ENCODE measurements at regions not wholly inside any gene's neighbourhood (a gene's known extent, or its start where the extent isn't known, plus 50 kb on each side); places are given as distances from the start of the nearest gene placed in this dataset.

DNA sequence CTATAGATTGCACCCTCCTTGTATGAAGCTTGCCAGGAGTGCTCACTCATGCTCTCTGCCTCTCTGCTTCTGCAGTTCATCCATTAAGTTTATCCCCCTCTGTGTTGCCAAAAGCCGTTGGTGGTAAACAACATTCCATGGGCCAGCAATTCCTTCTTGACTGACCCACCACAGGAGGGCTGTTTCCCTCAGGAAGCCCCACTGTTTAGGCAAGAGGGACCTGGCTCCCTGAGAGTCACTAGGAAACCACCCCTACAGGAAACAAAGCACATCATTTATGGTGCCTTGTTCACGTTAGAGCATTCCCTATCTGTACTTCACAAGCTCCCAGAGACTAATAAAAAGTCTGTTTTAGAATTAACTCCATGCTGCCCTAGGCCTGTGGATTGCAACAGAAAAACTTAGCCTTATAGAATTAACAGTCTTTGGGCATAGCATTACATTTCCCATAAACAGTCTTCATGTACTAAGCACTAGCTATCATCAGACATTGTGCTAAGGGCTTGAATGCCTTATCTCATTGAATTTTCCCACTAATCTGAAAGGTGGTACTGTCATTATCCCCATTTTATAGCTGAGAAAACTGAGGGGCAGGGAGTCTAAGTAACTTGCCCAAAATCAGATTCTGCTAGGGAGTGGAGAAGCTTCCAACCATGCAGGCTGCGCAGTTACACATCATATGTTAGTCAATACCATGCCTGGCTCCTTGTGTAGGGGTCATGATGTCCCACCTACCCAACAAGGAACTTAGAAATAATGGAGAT, 149.9 kb downstream of the SHQ1 start:
- Histone ChIP-seq H3K4me3 (no peak overlapping the region), H3K4me1 (no peaks in the 10 kb centered on the region), H3K27me3 (ENCODE audit: low read depth) (no peaks in the 10 kb centered on the region), H3K36me3 (replicated peaks) (no peaks in the 10 kb centered on the region), H3K9me3 (no peaks in the 10 kb centered on the region)
- in situ Hi-C loops (cut with MboI; ENCODE audit: low sequenced_read_pairs), result no loop called here
- no peak for DNase-seq (ENCODE audit: low spot score in 2 of 2)

DNA sequence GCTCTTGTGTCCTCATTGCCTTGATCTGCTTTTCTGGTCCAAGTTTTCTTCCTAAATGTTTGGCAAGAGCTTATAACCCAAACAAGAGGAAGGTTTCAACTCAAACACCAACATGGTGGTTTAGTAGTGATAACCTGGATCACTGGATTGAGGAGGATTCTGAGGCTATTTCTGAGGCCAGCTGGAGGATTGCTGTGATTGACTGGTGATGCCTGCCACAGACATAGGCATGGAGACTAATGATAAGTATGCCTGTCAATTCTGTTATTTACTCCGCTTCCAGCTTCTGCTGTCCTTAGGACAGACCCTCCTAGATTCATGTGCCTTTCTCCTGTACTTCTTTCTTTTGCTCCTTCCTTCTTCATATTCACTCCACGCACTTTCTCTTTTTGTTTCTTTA, 150.5 kb downstream of the SHQ1 start:
- Histone ChIP-seq H3K9me3 (no peaks in the 10 kb centered on the region), H3K4me3 (no peak overlapping the region), H3K4me1 (no peaks in the 10 kb centered on the region), H3K36me3 (replicated peaks) (no peaks in the 10 kb centered on the region), H3K27me3 (ENCODE audit: low read depth) (no peaks in the 10 kb centered on the region)
- in situ Hi-C loops (cut with MboI; ENCODE audit: low sequenced_read_pairs), result no loop called here
- DNase-seq (ENCODE audit: low spot score in 2 of 2), result no peak

DNA sequence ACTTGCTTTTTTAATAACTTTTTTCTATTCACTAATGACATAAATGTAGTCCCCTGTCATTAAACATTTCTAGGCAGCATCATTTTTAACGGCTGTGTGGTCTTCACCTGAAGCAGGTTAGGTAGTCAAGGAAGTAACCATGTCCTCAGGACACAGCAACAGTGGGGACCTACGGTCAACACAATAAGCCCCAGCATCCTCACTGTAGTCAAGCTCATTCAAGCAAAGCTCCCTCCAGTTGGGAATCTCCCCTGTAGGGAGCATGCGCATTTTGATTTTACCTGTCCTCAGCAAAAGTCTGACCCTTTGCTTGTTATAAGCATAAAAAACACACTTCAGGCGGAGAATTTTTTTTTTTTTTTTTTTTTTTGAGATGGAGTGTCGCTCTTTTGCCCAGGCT, 151.4 kb downstream of the SHQ1 start:
- Histone ChIP-seq H3K36me3 (replicated peaks) (no peaks in the 10 kb centered on the region), H3K9me3 (no peaks in the 10 kb centered on the region), H3K27me3 (ENCODE audit: low read depth) (no peaks in the 10 kb centered on the region), H3K4me3 (no peak overlapping the region), H3K4me1 (no peaks in the 10 kb centered on the region)
- in situ Hi-C loops (cut with MboI; ENCODE audit: low sequenced_read_pairs), result no loop called here
- no peak for DNase-seq (ENCODE audit: low spot score in 2 of 2)

DNA sequence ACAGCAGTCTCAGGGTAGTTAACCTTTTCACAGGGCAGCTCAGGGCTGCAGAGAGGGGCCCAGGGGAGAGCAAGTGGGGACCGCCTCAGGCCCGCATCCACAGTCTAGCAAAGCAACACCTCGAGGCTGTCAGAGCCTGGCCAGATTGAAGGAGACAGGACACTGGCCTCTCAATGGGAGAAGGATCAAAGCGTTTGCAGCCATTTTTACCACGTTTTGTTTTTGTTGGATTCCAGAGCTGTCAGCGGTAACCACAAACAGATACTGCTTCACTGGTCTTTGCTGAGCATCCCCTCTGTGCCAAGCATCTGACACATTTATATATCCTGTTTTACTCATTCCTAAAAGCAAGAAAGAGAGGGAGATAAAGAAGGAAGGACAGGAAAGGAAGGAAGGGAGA, 153.8 kb downstream of the SHQ1 start:
- Histone ChIP-seq H3K4me1 (no peaks in the 10 kb centered on the region), H3K27me3 (ENCODE audit: low read depth) (no peaks in the 10 kb centered on the region), H3K9me3 (no peaks in the 10 kb centered on the region), H3K36me3 (replicated peaks) (no peaks in the 10 kb centered on the region), H3K4me3 (no peak overlapping the region)
- no peak for DNase-seq (ENCODE audit: low spot score in 2 of 2)
- in situ Hi-C loops (cut with MboI; ENCODE audit: low sequenced_read_pairs), result no loop called here

DNA sequence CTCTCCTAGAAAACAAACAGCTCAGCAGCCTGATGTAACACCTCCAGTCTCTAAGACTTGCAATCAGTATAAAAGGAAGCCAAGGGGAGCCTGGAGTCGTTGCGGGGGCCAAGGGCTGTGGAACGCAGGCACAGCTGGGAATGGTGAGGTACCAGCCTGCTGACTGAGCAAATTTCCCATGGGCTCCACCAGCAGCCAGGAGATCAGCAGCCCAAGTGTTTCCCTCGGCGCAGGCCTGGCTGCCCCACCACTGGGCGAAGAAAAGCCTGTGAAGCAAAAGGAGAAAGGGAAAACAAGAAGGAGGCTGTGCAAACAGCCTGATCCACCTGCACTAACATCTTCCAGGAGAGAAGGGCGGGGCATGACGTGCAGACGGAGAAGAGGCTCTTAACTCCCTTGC, 155.3 kb downstream of the SHQ1 start:
- in situ Hi-C loops (cut with MboI; ENCODE audit: low sequenced_read_pairs), result no loop called here
- H3K36me3 ChIP-seq (replicated peaks), result no peaks in the 10 kb centered on the region
- H3K9me3 ChIP-seq, result no peaks in the 10 kb centered on the region
- H3K4me1 ChIP-seq, result no peaks in the 10 kb centered on the region
- no peak for DNase-seq (ENCODE audit: low spot score in 2 of 2)
- H3K4me3 ChIP-seq, result no peak overlapping the region
- H3K27me3 ChIP-seq (ENCODE audit: low read depth), result no peaks in the 10 kb centered on the region

DNA sequence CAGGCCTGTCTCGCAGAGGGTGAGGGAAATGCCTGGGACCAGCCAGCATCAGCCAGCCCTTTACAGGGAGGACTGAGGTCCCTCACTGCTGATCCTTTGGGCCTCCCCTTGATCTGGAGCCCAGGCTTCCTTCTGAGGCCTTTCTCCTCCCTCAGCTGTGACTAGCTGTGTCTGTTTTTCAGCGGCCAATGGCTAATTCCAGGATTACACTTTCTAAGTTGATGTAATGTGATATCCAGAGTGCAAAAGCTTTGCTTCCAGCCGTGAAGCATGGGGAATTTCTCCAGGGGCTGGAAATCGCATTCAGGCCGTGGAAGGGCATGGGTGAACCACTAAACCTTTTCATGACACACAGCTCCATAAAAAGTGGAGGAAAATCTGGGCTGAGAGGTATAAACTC, 157.6 kb downstream of the SHQ1 start:
- in situ Hi-C loops (cut with MboI; ENCODE audit: low sequenced_read_pairs), result no loop called here
- Histone ChIP-seq H3K9me3 (no peaks in the 10 kb centered on the region), H3K36me3 (replicated peaks) (no peaks in the 10 kb centered on the region), H3K4me1 (no peaks in the 10 kb centered on the region), H3K4me3 (no peak overlapping the region), H3K27me3 (ENCODE audit: low read depth) (no peaks in the 10 kb centered on the region)
- DNase-seq (ENCODE audit: low spot score in 2 of 2), result no peak

DNA sequence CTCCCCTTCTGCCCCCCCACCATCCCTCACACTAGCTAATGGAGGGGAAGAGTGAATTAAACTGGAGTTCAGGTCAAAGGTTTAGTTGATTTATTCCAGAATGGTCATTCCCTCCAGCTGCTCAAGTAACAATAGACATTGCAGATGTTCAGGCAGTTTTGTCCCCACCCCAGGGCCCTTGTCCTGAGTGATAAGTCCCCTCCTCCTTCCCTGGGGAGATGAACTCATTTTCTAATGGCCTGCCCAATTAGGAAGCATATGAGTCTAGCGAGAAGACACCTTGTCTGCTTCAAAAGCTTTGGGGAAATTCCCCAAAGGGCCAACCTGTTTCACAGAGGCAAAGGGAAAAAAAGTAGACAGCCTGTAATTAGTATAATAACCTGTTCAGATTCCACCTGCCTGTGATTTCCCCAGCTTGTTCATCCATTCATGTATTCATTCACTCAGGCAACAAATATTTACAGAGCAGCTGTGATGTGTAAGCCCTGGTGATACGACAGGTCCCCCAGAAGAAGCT, 165.3 kb downstream of the SHQ1 start:
- Histone ChIP-seq H3K9me3 (no peaks in the 10 kb centered on the region), H3K4me1 (no peaks in the 10 kb centered on the region)
- in situ Hi-C loops (cut with MboI; ENCODE audit: low sequenced_read_pairs), result no loop called here

DNA sequence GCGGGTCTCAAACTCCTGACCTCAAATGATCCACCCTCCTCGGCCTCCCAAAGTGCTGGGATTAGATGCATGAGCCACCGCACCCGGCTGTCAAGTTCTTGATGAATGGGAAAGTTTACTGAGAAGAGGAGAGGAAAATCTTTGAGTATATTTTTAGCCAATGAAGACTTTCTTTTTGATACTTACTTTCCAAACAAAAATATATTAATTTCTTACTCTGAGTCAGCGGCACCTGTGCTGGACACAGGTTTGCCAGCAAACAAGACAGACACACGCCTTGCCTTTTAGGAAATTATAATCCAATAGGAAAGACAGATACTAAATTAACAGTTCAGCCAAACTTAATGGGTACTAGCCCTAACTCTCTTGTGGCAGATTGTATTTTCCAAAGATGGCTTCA, 166.6 kb downstream of the SHQ1 start:
- Histone ChIP-seq H3K4me3 (no peak overlapping the region), H3K27me3 (ENCODE audit: low read depth) (peaks cover 5% of the 10 kb centered on the region; the same call in 1 of the 2 replicates), H3K36me3 (replicated peaks) (no peaks in the 10 kb centered on the region), H3K4me1 (no peaks in the 10 kb centered on the region), H3K9me3 (no peaks in the 10 kb centered on the region)
- in situ Hi-C loops (cut with MboI; ENCODE audit: low sequenced_read_pairs), result no loop called here
- no peak for DNase-seq (ENCODE audit: low spot score in 2 of 2)

More for the DNA sequence above, 165.3 kb downstream of the SHQ1 start:
- no peak for DNase-seq (ENCODE audit: low spot score in 2 of 2)
- no peak overlapping the region for H3K4me3 ChIP-seq
- peaks cover 5% of the 10 kb centered on the region; the same call in 1 of the 2 replicates for H3K27me3 ChIP-seq (ENCODE audit: low read depth)
- H3K36me3 ChIP-seq (replicated peaks), result no peaks in the 10 kb centered on the region

DNA sequence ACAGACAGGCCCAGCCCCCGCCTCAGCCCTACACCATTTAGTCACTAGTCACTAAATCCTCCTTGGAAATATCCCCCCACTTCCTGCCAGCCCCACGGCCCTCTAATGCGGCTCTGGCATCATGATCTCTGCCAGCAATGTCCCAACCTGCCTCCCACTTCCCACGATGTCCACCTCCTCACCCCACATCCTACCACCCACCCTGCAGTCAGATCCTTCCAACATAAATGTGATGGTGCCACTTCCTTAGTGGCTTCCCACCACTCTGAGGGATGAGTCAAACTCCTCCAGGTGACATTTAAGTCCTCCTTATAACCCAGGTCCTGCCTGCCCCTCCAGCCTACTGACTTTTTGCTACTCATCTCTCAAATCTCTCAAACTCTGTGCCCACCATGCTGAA, 167.5 kb downstream of the SHQ1 start:
- H3K4me3 ChIP-seq, result no peak overlapping the region
- no peaks in the 10 kb centered on the region for H3K4me1 ChIP-seq
- peaks cover 5% of the 10 kb centered on the region; the same call in 1 of the 2 replicates for H3K27me3 ChIP-seq (ENCODE audit: low read depth)
- DNase-seq (ENCODE audit: low spot score in 2 of 2), result no peak
- no peaks in the 10 kb centered on the region for H3K36me3 ChIP-seq (replicated peaks)
- no peaks in the 10 kb centered on the region for H3K9me3 ChIP-seq
- in situ Hi-C loops (cut with MboI; ENCODE audit: low sequenced_read_pairs), result no loop called here

DNA sequence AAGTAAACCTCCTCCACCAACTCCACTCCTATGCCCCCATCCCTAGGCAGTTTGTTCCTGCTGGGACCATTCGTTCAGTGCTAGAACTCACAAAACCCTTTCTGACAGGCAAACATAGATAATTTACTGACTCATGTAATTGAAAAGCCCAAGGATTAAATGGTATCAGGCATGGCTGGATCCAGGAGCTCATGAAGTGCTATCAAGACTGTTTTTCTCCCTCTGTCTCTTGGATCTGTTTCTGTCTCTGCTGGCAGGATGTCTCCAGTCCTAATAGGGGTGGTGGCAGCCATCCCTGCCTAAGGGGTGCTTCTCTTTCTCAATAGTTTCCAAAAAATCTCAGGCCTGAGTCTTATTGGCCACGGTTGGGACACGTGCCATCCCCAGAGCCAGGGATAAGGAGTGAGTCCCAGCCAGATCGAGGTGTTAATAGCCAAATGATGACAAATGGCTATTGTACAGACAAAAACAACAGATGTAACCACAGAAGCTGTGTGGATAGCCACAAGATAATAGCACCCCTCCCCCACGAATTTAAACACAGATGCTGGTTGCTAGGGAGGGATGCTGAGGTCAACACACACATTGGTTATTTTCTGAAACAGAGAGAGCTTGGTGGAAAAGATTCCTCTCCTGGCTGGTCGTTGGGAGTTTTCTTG, 168.6 kb downstream of the SHQ1 start:
- Histone ChIP-seq H3K27me3 (ENCODE audit: low read depth) (peaks cover 5% of the 10 kb centered on the region; the same call in 1 of the 2 replicates), H3K4me1 (no peaks in the 10 kb centered on the region), H3K4me3 (no peak overlapping the region), H3K9me3 (no peaks in the 10 kb centered on the region), H3K36me3 (replicated peaks) (no peaks in the 10 kb centered on the region)
- in situ Hi-C loops (cut with MboI; ENCODE audit: low sequenced_read_pairs), result no loop called here
- no peak for DNase-seq (ENCODE audit: low spot score in 2 of 2)

DNA sequence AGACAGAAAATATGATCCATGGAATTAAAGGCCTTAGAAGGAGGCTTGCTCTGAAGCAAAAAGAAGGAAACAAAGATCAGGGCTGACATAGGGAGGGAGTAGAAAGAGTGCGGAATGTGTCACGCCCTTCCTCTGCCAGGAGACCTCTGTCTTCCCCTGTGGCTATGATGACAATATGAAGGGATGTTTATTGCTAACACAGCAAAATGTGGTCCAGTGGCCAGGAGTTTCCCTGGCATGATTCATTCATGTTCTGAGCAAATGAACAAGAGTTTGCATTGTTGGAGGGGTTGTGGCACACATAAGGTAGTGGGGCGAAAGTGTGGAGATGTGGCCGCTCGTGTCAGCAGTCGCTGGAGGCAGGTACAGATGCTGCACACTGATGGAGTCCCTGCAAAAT, 169.4 kb downstream of the SHQ1 start:
- in situ Hi-C loops (cut with MboI; ENCODE audit: low sequenced_read_pairs), result no loop called here
- no peak for DNase-seq (ENCODE audit: low spot score in 2 of 2)
- no peaks in the 10 kb centered on the region for H3K36me3 ChIP-seq (replicated peaks)
- H3K9me3 ChIP-seq, result no peaks in the 10 kb centered on the region
- no peak overlapping the region for H3K4me3 ChIP-seq
- no peaks in the 10 kb centered on the region for H3K4me1 ChIP-seq
- H3K27me3 ChIP-seq (ENCODE audit: low read depth), result peaks cover 5% of the 10 kb centered on the region; the same call in 1 of the 2 replicates

DNA sequence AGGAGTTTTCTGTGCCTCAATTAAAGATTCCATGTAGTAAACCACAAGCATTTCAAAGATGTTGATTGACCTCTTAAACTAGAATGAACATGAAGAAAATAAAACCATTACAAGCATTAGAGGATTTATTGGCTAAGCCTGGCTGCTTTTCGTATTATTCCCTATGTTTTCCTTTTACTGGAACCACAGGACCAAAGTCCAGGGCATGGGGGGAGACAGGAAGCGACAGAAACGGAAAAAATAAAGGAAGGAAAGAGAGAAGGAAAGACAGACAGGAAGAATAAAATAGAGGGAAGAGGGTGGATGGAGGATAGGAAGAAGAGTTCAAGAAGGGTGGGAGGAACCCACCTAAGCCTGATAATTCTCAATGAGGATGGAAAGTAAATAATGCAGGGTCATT, 169.9 kb downstream of the SHQ1 start:
- Histone ChIP-seq H3K4me1 (no peaks in the 10 kb centered on the region), H3K4me3 (no peak overlapping the region), H3K9me3 (no peaks in the 10 kb centered on the region), H3K36me3 (replicated peaks) (no peaks in the 10 kb centered on the region), H3K27me3 (ENCODE audit: low read depth) (peaks cover 5% of the 10 kb centered on the region; the same call in 1 of the 2 replicates)
- DNase-seq (ENCODE audit: low spot score in 2 of 2), result no peak
- in situ Hi-C loops (cut with MboI; ENCODE audit: low sequenced_read_pairs), result no loop called here

DNA sequence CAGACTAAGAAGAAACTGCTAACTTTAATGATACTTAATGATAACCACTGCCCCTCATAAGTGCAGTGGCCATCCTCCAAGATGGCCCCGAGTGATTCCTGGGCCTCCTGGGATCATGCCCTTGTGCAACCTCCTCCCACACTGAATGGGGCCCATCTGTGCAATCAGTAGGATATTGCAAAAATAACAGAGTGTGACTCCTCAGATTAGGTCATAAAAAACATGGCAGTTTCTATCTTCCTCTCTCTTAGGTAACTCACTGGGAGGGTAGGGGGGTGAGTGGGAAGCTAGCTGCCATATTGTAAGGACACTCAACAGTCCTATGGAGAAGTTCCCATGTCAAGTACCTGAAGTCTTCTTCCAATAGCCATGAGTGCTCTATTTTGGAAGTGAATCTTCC, 173.0 kb downstream of the SHQ1 start:
- Histone ChIP-seq H3K4me3 (no peak overlapping the region), H3K36me3 (replicated peaks) (no peaks in the 10 kb centered on the region), H3K9me3 (no peaks in the 10 kb centered on the region), H3K4me1 (no peaks in the 10 kb centered on the region), H3K27me3 (ENCODE audit: low read depth) (no peaks in the 10 kb centered on the region)
- in situ Hi-C loops (cut with MboI; ENCODE audit: low sequenced_read_pairs), result no loop called here
- no peak for DNase-seq (ENCODE audit: low spot score in 2 of 2)

DNA sequence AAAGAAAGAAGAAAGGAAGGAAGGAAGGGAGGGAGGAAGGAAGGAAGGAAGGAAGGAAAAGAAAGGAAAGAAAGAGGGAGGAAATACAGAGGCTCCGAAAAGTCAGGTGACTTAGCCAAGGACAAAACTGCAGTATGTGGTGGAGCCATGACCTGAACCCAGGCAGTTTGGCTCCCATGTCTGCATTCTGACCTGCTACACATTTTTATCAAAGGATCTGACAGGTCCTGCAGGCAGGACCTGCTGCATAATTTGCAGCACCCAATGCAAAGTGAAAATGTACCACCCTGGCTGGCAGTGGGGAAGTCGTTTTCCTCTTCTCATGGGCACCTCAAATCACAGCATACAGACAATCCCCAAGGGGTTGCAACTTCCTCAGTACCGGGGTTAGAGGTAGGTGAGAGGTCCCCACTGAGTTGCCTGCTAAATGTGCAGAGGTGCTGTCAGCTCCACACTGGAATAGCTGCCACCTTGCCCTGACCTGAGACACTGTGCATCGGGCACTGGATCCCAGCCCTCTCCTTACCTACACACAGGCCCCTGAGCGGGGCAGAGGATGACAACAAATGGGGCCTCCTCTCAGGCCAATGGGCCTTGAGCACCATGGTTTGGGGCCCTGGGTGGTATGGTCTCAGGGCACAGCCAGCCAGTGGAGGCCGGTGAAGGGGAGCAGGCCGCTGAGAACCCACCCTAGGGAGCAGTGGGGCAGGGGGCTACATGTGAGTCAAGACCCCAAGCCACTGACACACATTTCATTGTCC, 175.1 kb downstream of the SHQ1 start:
- in situ Hi-C loops (cut with MboI; ENCODE audit: low sequenced_read_pairs), result loop anchor here (25.0 kb wide), 1 partner anchor 414 kb away; no protein-coding TSS in a partner anchor
- H3K27me3 ChIP-seq (ENCODE audit: low read depth), result no peaks in the 10 kb centered on the region

More for the DNA sequence above, 175.1 kb downstream of the SHQ1 start:
- DNase-seq (ENCODE audit: low spot score in 2 of 2), result no peak
- H3K4me1 ChIP-seq, result no peaks in the 10 kb centered on the region
- H3K36me3 ChIP-seq (replicated peaks), result no peaks in the 10 kb centered on the region
- H3K4me3 ChIP-seq, result no peak overlapping the region
- no peaks in the 10 kb centered on the region for H3K9me3 ChIP-seq
